Activated CD4-positive, alpha-beta T cell treated with anti-CD3 and anti-CD28 coated beads, Interleukin-2, Interleukin-6, amounts not matched to agents 100 ng/mL and 50 ng/mL, durations not matched to agents 16 hours and 8 hours (primary cell): ENCODE measurements at regions not wholly inside any gene's neighbourhood (a gene's known extent, or its start where the extent isn't known, plus 50 kb on each side); places are given as distances from the start of the nearest gene placed in this dataset.

Experiments used
- DNase-seq: peaks from one replicate; pipeline ENCODE4 v3.0.0-alpha.2; 2020

GRCh38 chr11:80365076-80365725 lies 924.4 kb upstream of the TENM4 start:
- DNase-seq, result no peak

DNA sequence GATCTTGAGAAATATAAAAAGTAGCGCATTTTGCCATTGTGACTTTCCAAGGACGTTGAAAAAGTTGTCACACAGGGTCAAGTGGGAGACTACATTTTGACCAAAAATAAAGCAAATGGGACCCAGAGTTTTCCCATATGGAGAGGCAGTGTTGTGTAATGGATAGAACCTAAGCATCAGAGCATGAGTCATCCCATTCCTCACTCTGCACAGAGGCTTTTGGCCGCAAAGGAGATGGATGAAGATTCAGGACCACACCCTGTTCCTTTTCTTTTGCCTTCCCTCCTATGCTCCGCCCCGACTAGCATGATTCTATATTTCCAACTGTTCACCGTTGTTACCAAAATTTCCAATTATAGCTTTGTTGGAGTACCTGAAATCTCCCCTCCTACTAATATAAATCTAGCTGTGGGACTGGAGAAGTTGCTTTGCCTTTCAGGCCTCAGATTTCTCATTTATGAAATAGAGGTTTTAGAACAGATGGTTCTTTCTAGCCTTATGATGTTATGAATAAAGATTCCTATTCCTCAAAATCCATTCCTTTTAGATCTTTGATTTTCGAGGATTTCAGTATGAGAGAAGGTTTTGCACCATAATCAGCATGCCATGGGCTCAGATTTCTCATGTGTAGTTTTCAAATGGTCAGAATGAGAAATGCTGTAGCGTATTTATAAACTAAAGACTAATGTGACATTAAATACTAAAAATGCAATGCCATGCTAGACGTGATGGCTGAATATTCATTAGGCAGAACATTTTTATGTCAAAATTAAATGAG lies 921.9 kb upstream of the TENM4 start:
- no peak for DNase-seq

GRCh38 chr11:80355251-80355650 lies 914.4 kb upstream of the TENM4 start:
- DNase-seq, result no peak

DNA sequence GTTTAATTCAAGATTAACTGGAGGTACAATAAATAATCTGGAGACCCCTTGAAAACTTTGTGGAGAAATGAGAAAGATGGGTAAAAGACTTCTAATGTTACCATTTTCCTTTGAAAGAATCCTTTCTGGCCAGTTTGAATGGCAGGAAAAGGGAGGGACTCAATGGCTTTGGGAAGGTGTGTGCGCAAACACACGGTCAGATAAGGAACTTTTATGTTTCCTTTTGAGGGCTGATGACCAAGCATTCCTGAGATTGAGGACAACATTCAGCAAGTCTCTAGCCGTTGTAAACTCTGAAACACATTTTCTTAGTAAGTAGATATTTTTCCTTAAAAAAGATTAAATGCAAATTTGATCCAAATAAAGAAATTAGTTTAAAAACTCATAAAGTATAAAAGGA lies 909.7 kb upstream of the TENM4 start:
- no peak for DNase-seq

- DNase-seq, result no peak
Observed at GRCh38 chr11:80349997-80350396, 909.2 kb upstream of the TENM4 start.

DNA sequence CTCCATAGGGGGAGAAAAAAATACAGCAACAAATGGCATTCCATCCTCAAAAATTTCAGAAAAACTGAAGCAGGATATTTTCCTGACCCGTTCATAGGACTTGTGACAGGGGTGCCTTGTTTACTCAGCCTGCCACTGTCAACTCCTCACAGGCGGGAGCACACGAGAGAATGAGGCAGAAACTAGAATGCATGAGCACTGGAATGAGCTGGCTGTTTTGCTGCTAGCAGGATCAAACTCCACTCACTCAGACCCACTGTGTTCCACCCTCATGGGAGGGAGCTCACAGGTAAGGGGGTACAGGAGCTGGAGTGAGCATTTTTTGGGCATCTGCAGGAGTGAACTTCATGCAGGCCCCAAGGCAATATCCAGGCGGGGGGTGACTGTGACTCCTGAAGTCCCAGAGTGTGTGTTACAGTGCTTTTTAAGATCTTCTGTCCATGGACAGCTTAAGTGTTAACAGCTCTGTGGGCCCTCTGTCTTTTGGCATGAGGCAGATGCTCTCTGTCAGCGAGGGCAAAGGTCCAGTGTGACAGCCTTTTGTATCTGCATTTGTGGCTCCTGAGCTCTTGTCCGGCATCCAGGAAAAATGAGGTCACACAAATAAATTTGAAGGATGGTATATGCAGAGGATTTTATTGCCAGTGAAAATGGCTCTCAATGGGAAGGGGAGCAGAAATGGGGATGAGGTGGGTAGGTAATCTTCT lies 905.7 kb upstream of the TENM4 start:
- DNase-seq, result no peak

DNA sequence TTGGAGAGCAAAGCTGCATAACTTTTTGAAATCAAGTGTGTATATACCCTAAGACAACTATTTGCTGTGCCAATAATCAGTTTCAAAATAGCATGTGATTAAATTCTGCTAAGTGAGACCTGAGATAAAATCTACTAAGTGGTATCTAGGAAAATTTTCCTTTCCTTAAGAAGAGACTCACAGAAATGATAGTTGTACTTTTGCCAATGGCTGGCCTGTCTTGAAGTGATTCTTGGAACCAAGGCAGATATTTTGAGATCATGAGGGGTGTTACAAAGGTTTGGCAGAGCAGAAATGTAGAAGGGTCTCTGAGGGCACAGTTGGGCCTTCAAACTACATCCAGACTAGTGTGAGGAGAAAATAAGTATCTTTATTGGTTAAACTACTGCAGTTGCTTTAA lies 902.6 kb upstream of the TENM4 start:
- DNase-seq, result no peak

DNA sequence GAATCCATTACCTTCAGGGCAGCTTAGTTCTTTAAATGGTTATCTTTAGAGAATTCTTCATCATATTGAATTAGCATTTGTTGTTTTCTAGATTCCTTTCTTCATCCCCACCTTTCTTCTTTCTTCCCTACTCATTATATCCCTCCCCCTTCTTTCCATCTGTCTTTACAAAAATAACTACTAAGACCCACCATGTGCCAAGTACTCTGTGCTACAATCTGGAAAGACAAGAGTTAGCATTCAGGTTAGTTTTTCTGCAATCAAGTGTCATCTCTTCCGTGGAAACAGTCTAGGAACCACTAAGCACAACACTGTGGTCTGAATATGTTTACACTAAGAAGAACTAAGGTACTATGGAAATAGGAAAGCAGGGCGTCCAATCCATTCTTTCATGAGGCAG lies 897.4 kb upstream of the TENM4 start:
- DNase-seq, result no peak

DNA sequence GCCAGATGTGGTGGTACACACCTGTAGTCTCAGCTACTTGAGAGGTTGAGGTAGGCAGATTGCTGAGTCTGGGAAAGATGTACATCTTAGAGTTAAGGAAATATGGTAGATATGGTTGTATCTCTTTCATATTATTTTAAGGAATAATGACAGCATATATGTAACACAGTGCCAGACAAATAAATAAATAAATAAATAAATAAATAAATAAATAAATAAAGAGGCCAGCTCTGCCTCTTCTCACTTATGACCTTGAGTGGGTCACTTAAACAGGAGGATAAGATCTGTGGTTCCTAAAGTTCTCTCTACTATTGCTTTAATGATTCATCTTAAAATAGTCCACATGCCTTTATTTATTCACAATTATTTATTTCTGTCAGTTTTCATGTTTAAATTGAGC lies 890.9 kb upstream of the TENM4 start:
- no peak for DNase-seq

- no peak for DNase-seq
Observed at GRCh38 chr11:80330264-80330663, 889.4 kb upstream of the TENM4 start.

DNA sequence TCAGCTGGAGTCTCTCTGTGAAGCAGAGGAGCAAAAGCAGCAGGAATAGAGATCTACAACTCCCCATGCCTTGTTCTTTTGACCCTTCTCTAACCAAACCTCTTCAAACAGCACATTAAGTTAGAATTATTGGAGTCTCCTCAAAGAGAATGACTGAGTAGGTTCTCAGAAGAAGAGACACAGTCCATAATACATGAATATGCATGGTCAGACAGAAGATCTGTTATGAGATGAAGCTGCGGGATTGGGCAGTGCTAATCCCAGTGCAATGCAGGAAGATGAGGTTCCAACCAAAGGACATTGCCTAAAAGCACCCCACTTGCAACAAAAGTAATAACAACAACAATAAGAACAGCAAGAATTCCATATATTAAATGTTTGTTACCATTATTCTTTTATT lies 887.9 kb upstream of the TENM4 start:
- no peak for DNase-seq

DNA sequence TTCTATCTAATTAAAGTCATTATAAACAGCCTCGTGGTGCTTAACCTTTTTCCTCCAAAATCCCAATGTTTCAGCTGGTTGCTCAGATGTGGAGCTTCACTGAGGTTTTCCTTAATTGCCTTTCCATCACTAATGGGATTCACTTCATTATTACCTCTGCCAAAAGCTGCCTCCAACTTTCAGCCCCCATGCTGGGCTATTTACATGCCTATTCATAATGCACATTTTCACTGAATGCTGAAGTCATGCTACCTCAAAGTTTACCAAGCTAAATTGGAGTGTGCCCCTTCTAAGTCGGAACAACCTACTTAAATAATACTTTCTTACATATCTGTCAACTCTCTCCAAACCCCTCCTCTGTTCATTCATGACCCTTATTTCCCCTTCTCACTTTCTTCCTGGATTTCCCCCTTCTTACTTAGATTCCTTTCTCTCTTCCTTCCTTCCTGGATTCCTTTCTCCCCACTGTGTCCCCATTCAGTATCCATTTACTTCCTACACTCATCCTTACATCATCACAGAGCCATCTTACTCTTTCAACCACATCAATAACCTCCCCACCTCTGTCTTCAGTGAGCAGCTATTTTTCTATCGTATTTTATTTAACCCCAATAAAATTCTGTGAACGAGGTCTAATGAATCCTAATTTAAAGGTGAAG lies 887.3 kb upstream of the TENM4 start:
- no peak for DNase-seq

DNA sequence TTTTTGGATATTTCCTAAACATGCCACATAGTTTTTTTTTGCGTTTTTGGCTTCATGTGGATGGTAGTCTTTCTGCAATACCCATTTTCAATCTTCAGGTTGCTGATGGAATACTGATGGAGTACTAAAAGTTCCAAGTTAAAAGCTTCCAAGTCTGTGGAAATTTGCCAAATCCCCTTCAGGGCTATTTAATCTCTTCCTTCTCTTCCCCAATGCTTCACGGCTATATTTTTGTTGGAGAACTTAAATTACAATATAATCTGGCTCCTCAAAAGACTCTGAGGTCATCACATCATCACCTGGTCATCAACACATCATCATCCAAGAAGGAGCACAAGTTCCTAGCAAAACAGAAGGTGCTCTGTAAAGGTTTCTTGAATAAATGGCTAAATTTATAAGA lies 881.0 kb upstream of the TENM4 start:
- no peak for DNase-seq

- no peak for DNase-seq
Observed at GRCh38 chr11:80320765-80321164, 879.9 kb upstream of the TENM4 start.

GRCh38 chr11:80320226-80320625 lies 879.4 kb upstream of the TENM4 start:
- no peak for DNase-seq

DNA sequence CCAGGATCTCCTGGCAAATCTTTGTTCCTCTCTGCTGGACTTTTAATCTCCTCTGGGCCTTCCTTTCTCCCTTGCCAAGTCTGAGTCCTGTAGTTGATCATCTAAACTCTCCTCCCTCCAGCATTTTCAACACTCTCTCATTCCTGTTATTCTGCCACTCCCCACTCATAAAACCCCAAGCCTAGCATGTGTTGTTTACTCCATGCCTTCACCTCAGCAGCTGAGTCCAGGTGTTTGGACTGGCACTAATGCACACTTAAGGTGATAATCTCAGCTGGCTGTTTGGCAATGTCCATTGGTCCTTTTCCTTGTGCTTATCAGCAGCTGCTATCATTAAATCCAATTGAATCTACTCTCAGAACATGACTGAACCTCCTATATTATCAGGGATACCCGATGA lies 876.8 kb upstream of the TENM4 start:
- DNase-seq, result no peak

DNA sequence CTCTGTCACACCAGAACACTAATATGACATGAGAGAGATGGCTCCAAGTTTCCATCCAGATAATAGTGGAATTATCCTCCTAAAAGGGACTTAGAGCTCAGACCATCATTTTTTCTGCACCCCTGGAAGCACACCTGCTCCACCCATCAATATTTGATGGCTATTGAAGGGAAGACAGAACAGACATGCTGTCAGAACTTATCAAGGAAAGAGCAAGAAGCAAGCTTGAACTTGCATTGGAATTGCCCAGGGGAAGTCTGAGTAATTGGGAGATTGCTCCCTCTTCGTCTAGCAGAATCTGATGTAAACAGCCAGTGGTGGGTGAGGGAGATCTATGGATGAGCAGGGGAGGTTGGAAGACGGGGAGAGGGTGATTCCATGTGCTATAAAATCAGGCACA lies 874.4 kb upstream of the TENM4 start:
- no peak for DNase-seq

- DNase-seq, result no peak
Observed at GRCh38 chr11:80309301-80309700, 868.5 kb upstream of the TENM4 start.

DNA sequence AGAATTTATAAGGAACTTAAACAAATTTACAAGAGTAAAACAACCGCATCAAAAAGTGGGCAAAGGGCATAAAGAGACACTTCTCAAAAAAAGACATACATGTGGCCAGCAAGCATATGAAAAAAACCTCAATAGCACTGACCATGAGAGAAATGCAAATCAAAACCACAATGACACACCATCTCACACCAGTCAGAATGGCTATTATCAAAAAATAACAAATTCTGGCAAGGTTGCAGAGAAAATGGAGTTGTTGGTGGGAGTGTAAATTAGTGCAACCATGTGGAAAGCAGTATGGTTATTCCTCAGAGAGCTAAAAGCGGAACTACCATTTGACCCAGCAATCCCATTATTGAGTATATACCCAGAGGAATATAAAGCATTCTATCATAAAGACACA lies 866.8 kb upstream of the TENM4 start:
- no peak for DNase-seq

- no peak for DNase-seq
Observed at GRCh38 chr11:80297858-80298632, 857.2 kb upstream of the TENM4 start.

DNA sequence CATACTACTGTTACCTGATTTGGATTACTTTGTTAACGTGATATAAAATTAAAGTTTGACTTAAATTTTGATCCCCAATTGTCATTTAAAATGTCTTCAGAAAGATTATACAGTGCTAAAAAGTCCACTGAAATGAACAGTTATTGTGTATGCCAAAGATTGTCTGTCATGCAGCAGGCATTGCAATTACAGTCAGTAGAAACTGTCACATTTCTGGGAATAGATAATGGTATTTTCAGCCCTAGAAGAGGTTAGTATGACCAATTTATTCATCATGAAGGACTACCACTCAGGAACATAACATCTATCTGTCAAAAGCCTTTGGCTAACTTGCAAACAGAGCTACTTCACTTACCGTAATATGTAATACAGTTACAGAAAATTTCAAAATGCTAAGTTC lies 852.5 kb upstream of the TENM4 start:
- no peak for DNase-seq

DNA sequence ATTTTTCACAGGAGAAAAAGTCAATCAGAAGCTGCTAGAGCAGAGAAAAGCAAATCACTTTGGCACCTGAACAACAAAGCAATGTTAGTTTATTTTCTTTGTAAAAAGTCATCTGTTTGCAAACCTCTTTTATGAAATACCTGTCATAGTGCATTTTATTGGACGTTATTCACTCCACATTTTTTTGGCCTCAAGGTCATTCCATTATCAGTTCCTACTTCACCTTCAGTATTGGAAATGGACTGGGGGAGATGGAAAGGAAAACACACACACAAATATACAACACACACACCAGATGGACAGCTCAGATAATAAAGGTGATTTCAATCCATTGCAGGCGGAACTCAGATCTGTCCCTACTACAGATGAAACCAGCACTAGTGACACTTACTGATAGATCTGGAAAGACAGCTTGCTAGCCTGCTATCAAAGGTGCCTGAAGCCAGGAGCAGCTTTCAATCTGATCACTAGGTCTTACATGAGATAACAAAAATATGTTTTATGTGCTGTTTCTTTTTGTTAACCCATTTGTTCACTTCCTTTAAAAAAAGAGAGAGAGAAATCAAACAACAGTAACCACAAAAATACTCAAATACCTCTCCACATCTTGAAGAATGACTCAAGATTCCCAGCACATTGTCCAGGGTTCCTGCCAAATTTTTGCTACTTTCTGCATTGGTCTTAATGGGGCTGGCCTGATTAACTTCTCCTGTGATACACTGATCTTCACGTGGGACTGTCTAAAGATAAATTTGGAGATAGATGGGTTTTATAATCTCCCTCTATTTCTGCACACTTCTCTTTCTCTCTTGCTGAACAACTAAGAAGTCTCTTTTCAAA lies 844.3 kb upstream of the TENM4 start:
- no peak for DNase-seq
